Activated gamma-delta T cell (primary cell): ENCODE measurements at regions not wholly inside any gene's neighbourhood (a gene's known extent, or its start where the extent isn't known, plus 50 kb on each side); places are given as distances from the start of the nearest gene placed in this dataset.

Experiments
- DNase-seq: peaks from one replicate; lab custom pipeline; 2025; lab: John Stamatoyannopoulos, UW

DNA sequence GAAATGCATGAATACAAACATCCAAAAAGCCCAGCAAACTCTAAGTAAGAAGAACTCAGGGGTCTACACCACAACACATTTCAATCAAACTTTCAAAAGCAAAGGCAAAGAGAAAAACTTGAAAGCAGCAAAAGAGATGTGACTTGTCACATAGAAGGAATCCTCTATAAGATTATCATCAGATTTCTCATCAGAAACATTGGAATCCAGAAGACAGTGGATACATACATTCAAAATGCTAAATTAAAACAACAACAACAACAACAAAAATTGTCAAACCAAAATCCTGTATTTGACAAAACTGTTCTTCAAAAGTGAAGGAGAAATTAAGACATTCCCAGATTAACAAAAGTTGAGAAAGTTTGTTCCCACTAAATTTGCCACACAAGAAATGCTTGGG is 362.7 kb downstream of the ZNF608 start:
- DNase-seq: no peak

DNA sequence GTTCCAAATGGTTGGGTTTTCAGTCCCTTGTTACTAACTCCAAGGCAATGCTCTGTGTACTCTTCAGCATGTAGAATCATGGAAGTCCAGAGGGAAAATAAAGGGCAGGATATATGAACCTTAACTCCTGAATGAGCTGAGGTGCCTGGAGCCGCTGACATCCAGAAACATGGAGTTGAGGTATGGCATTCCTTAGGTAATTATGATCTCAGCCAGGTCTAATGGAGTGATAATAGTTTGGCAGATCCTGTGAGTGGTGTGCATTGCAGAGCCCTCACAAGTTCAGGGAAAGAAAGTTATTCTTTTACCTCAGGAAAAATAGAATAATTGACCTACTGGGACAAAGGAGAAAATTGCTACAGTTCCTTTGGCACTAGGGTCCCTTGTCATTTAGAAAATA is 369.1 kb downstream of the ZNF608 start:
- DNase-seq: no peak

DNA sequence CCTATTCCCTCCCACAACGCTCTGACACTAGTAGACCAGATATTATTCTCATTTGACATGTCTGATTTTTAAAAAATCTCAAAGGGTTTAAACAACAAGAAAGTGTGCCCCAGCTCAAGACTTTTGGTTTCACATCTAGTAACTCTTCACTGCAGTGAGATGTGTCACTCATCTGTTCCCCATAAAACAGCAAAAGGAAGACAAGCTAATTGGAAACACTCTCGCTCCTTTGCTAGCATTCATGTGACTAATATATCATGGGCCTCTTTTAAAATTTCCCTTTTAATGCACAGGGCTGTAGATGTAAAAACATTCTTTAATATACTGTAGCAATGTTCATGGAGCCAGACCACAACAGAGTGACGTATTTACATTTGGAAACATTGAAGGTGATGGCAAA is 372.6 kb downstream of the ZNF608 start:
- DNase-seq: no peak

DNA sequence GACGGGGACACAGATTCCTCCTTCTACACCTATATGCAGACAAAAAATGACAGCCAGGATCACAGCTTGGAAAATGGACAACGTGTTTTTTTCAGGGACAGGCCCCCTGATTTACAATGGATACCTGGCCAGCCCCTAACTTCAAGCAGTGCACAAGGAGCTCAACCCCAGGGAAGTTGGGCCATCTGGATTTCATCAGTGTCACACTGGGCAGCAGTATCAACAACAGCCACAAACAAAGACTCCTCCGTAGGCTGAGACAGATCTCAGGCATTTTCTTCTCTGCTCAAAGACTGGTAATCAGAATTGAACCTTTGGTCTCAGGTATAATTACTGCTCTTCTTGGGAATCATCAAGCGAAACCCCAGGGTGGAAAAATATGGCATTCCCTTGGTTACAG is 374.0 kb downstream of the ZNF608 start:
- DNase-seq: no peak

GRCh38 chr5:124371111-124371706 is 375.2 kb downstream of the ZNF608 start:
- no peak for DNase-seq

DNA sequence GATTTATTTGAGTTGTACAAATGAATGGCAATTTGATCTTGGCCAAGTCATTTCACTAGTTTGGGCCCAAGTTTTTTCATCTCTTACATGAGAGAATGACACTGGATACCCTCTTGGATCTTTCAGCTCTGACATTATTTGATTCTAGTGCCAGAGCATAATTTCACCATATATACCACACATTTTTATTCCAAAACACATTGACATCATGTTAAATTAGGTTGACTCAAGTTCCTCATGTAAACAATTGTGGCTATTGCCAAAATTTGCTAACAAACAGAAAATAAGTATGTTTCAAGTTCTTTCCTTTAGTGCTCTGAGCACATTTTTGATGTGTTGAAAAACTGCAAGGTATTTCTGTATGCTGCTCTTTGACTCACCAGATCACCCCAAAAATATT is 375.8 kb downstream of the ZNF608 start:
- DNase-seq: no peak

- no peak for DNase-seq
Measured at GRCh38 chr5:124365361-124365801, 381.1 kb downstream of the ZNF608 start.

- DNase-seq: no peak
Measured at GRCh38 chr5:124355928-124356327, 390.5 kb downstream of the ZNF608 start.

DNA sequence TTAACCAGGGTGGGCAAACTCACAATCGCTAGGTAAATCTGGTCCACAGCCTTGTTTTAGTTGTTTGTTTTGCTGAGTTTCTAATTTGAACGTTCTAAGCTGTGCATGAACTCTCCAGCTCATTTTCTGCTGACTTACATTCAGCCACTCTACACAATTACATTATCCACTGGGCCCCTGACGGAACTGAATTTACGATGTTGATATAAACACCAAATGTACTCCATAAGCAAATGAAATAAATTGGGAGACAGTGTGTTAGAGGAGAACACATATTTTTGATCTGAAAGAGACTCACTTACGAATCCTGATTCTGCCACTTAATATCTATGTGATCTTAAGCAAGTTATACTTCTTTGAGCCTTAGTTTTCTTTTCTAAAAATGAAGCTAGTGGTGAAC is 393.4 kb downstream of the ZNF608 start:
- DNase-seq: no peak

DNA sequence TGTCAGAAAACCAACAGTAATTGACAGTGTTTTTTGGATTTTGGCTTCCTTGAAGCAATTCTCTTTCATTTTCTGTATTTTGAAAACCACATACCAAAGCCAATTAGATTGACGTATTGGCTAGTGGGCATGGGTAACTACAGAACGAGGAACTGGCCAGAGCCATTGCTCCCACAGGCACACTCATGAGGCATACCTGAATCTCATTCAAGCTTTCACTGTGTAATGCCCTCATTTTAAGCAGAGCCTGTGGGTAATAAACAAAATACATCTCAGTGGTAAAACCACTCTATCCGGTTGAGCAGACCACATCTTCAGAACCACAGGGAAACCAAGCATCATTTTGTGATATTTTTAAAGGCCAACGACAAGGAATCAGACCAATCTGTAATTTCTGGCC is 394.1 kb downstream of the ZNF608 start:
- DNase-seq: no peak

GRCh38 chr5:124349931-124350330 is 396.5 kb downstream of the ZNF608 start:
- DNase-seq: no peak

- DNase-seq: no peak
Measured at GRCh38 chr5:124343451-124343867, 403.0 kb downstream of the ZNF608 start.

- DNase-seq: no peak
Measured at GRCh38 chr5:124342986-124343385, 403.5 kb downstream of the ZNF608 start.

GRCh38 chr5:124342584-124342983 is 403.9 kb downstream of the ZNF608 start:
- no peak for DNase-seq

GRCh38 chr5:124342027-124342471 is 404.4 kb downstream of the ZNF608 start:
- DNase-seq: no peak

GRCh38 chr5:124341066-124341858 is 405.2 kb downstream of the ZNF608 start:
- no peak for DNase-seq

DNA sequence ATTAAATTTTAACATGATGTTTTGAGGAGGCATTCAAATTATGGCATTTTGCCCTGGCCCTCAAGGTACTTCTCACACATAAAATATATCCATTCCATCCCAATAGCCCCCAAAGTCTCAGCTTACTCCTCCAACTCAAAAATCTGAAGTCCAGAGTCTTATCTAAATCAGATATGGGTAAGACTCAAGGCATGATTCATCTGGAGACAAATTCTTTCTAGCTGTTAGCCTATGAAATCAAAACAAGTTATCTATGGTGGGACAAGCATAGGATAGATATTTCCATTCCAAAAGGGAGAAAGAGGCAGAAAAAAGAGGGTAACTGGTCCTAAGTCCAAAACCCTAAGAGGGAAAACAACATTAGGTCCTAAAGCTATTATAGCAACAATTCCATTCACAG is 408.4 kb downstream of the ZNF608 start:
- DNase-seq: no peak

DNA sequence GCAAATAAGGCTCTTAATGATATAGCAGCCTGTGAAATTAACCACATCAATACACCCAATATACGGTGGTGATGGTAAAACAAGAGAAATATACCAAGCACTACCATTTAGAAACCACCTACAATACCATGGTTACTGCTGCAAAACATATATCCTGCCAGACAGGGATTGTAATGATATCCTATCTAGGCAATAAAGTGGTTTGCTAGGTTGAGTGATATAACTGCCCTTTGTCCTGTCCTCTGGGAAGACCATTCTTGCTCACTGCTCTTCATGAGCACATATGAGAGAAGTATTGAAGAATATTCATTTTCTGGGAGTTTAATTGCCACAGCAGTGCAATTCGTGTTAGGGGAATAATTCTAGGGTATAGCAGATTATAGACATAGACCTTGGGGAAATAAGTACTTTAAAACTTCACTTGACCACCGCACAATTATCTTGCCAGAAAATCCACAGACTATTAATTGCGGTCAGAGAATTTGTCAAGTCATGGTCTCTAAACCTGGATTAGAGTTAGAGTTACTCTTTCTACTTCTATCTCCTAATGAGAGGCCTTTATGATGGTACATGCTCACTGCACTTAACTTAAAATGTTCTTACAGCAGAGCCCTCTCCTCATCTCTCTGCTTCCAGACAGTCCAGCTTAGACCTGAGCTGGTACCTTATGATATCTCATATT is 413.0 kb downstream of the ZNF608 start:
- DNase-seq: no peak

- no peak for DNase-seq
Measured at GRCh38 chr5:124332273-124332672, 414.2 kb downstream of the ZNF608 start.

GRCh38 chr5:124330595-124331220 is 415.7 kb downstream of the ZNF608 start:
- no peak for DNase-seq

DNA sequence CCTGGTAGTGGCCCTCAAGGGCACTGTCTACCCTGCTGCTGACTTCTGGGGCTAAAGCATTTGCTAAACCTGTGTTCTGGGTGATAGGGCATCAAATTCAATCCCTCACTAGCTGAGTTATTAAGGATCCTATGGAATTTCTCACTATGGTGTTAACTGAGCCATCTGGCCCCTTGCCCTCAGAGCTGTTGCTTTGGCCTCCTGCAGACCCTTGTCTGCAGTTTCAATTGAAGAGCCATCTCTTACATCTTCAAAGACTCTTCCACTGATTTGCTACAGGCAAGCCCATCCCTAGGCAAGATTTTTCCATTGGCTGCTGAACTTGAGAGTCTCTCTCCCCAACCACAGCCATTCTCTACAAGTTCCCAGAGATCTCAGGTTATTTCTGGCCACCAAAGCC is 418.2 kb downstream of the ZNF608 start:
- DNase-seq: no peak

GRCh38 chr5:124318661-124319060 is 427.8 kb downstream of the ZNF608 start:
- no peak for DNase-seq

- no peak for DNase-seq
Measured at GRCh38 chr5:124317451-124317850, 429.0 kb downstream of the ZNF608 start.
